Limb (tissue), 2 donors: ENCODE measurements at regions not wholly inside any gene's neighbourhood (a gene's known extent, or its start where the extent isn't known, plus 50 kb on each side); places are given as distances from the start of the nearest gene placed in this dataset.
"Not testable (repeated sequence)": the region's sequence is repeated elsewhere in the genome, so short reads cannot be mapped to it uniquely, and the experiment has no call there.

ENCODE experiments used
- DNase-seq, 2 donors: peaks; one replicate each; pipeline ENCODE4 v3.0.0-alpha.2; 2016; ENCODE audit errors: extremely low spot score in 2 of 2

- no peak for DNase-seq
Observed at GRCh38 chr13:110809871-110810486, 96.5 kb downstream of the ING1 start.

DNA sequence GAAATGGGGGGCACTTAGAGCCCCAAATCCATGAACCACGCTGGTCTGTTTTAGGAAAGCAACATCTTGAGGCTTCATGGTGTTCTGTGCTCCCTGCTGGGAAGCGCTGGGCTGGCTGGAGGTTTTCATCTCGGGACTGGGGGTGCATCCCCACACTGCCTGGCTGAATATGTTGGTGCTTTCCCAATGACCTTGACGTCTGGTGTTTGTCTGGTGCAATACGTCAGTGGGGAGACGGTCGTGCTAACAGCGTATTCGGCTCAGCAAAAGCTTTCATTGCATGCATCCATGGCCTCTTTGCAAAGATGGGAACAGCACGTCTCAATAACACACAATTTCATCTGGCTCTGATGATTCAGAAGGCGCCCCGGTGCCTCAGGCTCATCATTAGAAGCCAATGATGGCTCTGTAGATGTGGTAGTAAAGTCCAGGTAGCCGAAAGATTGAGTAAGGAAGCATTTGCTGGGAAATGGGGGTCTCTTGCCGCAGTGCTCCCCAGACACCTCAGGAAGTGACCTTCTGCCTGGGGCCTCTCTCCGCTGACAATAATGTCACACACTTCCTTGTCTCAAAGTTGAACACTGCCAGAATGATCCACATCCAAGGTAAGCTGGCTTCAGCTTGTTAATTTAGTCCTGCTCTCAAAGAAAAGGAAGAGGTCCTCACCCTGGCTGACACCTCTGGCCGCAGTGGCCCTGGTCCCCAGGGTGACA is 97.7 kb downstream of the ING1 start:
- DNase-seq: no peak

GRCh38 chr13:110811771-110812120 is 98.2 kb downstream of the ING1 start:
- no peak for DNase-seq

DNA sequence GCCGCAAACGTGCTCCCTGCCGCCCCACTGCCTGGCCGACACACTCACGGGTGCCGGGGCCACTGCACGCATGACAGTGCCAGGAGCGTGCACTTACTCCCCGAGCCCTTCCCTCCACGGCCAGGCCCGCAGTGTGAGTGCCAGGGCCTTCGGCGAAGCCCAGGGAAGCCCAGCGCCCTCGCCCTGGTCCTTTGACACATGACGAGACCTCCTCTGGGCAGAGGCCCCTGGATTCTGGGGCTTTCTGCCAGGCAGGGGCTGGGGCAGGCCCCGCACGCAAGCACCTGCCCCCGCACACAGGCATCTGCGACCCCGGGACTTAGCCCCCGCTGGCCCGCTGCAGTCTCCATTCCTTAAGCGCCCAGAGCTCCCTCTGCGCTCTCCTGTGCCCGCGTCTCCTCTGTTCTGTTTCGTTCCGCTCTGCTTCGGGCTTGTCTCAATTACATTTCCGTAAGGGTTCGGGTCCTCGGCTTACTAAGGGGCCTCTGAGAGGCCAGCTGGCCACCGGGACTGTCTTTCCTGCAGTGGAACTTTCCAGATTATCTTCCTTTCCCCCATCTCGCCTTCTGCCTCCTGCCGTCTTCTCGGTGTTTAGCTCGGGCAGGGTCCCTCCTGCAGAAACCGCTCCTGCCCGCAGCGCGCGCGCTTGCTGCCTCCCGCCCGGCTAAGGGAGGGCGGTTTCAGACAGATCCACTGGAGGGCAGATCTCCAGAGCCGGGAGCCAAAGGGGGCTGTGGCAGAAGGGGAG is 98.8 kb downstream of the ING1 start:
- no peak for DNase-seq

DNA sequence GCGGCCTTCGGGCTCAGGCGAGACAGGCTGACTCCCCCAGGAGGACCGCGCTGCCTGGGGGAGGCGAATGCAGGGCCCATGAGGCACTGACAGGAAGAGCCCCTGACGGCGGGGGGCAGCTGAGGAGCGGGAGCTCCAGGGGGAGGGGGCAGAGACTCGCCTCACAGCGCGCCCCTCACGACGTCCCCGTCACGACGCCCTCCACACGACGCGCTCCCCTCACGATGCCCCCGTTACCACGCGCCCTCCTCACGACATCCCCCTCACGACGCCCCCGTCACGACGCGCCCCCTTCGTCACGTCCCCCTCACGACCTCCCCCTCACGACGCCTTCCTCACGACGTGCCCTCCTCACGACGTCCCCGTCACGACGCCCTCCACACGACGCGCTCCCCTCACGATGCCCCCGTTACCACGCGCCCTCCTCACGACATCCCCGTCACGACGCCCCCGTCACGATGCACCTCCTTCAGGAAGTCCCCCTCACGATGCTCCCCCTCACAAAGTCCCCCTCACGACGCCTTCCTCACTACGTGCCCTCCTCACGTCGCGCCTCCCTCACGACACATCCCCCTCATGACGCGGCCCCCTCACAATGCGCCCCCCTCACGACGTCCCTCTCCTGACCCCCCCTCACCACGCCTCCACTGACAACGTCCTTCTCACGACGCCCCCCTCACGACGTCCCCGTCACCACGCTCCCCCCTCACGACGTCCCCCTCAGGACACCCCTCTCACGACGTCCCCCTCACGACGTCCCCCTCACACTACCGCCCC is 99.6 kb downstream of the ING1 start:
- no peak for DNase-seq

GRCh38 chr13:110813646-110814624 is 100.4 kb downstream of the ING1 start:
- DNase-seq: no peak

- no peak for DNase-seq
Observed at GRCh38 chr13:110815471-110816204, 99.2 kb downstream of the ANKRD10 start.

DNA sequence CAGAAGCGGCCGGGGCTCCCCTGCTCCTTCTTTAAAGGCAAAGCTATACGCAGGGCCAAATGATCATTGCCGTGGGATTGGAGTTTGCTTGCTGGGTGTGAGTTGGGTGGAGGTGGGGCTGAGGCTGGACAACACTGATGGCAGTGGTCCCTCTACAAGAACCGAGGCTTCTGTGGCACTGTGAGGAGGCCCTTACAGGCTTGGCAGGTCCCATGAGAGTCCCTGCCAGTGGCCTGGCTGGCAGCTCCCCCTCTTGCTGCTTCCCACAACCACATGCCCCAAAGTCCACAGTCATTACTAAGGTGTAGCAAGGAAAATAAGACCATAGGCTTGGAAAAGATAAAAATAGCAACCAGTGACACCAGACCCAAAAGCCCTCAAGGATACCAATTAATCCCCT is 98.4 kb downstream of the ANKRD10 start:
- DNase-seq: no peak

DNA sequence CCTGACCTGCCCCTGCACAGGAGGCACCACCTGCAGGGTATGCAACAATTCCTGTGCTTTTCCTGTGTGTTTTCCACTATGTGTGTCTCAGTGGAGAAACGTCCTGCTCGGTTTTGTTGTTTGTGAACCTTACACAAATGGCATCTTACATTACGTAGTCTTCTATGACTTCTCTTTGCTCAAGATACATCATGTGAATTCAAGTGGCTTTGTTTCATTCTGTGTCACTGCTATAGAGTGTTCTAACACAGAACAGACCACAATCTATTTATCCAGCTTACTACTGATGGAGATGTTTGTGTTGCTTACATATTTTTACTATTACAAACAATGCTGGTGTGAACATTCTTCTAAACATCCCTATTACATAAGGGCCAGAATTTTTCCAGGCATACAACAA is 97.7 kb downstream of the ANKRD10 start:
- no peak for DNase-seq

GRCh38 chr13:110818747-110819146 is 96.1 kb downstream of the ANKRD10 start:
- DNase-seq: no peak

DNA sequence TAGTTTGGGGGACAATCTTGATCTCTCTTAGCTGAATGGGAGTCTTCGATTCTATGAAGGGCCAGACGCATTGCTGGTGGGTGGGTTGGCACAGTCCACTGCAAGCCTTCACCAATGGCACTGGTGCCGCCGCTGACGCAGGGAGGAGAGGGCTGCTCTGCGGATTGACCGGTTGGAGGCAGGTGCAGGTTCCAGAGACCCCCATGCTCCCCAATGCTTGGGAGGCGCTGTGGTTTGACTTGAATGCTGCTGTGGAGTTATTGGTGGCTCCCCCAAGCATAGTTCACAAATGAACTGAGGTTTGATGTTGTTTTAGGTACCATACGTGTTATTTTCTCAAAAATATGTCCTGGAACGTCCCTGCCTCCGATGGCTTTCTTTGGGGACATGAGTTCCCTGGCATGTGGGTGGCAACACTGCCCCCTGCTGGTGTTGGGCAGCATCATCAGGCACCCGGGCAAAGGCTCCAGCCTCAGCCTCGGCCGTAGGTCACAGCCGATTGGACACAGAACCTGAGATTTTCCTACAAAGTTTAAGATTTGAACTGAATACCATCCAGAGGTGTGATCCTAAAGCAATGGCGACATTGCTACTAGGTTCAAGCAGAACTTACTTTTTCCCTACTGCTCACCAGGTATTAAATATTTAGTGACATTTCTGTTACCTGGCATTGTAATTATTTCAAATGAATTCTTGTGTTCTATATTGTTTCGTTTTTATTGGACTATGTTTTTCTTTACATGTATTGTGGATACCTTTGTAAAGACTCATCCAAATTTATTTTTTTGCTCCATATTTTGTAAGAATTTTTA is 95.5 kb downstream of the ANKRD10 start:
- peak; percentile 67 to 84 for DNase-seq

DNA sequence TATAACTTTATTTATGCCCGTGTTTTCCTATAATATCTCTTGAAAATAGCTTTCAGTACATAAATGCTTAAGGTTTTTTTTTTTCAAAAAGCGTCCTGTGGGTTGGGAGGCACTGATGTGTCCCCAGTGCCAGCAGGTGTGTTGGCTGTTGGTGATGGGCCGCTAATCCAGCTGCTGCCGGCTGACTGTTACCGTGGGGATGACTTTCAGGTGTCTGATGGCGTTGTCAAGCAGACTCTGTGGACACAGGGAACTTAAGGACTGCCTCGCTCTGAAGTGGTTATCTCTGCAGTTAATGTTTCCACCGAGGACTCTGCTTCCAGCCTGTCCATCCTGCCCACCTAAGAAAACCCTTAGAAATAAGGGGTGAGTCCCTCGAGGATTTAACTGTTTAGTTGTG is 94.5 kb downstream of the ANKRD10 start:
- DNase-seq: no peak

DNA sequence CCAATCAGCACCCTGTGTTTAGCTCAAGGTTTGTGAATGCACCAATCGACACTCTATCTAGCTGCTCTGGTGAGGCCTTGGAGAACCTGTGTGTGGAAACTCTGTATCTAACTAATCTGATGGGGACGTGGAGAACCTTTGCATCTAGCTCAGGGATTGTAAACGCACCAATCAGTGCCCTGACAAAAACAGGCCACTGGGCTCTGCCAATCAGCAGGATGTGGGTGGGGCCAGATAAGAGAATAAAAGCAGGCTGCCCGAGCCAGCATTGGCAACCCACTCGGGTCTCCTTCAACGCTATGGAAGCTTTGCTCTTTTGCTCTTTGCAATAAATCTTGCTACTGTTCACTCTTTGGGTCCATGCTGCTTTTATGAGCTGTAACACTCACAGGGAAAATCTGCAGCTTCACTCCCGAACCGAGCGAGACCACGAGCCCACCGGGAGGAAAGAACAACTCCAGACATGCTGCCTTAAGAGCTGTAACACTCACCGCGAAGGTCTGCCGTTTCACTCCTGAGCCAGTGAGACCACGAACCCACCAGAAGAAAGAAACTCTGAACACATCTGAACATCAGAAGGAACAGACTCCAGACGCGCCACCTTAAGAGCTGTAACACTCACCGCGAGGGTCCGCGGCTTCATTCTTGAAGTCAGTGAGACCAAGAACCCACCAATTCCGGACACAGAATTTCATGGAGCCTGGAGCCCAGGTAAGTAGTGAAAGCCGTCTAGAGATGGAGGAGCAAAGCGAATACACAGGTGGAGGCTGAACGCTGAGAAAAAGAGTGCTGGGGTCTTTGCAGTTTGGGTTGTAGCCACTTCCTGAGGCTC is 92.8 kb downstream of the ANKRD10 start:
- DNase-seq: not testable (repeated sequence)

DNA sequence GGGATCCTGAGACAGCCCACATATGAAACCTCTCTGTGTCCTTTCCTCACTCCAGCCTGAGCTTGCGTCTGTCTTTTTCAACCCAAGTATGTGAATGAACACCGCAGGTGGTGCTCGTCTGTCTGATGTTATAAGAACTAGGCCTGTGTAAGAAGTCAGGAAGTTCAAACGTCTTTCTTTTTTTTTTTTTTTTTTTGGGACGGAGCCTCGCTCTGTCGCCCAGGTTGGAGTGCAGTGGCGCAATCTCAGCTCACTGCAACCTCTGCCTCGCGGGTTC is 92.3 kb downstream of the ANKRD10 start:
- DNase-seq: no peak

GRCh38 chr13:110824702-110825300 is 90.1 kb downstream of the ANKRD10 start:
- DNase-seq: no peak

- DNase-seq: no peak
Observed at GRCh38 chr13:110825516-110825915, 89.4 kb downstream of the ANKRD10 start.

- no peak for DNase-seq
Observed at GRCh38 chr13:110826101-110826500, 88.8 kb downstream of the ANKRD10 start.
